GM21619 (cell line): ENCODE measurements at regions not wholly inside any gene's neighbourhood (a gene's known extent, or its start where the extent isn't known, plus 50 kb on each side); places are given as distances from the start of the nearest gene placed in this dataset.
"Not testable (repeated sequence)": the region's sequence is repeated elsewhere in the genome, so short reads cannot be mapped to it uniquely, and the experiment has no call there.

Experiments
- ATAC-seq: cut with Tn5 transposase; IDR thresholded peaks from one replicate; pipeline ENCODE4 v1.9.1; 2021; ENCODE audit not compliant: unreplicated experiment

DNA sequence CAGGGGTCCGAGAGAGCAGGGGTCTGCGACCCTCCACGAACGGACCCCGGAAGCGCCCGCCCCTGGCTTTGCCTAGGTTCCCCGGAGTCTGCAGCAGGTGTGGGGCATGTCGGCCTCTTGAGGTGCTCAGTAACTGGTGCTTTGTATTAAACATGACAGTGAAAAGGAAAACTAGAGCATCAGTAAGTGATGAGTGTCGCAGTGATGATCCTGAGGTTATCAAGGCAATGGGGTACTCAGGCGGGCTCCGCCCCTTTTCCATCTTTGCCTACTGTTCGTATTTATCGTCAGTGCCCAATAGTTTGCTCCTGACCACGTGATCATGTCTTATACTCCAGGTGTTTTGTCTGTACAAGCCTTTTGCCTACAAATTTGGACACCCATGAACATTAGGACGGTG is 262.4 kb downstream of the ZNF37A start:
- peak; percentile 35 for ATAC-seq

DNA sequence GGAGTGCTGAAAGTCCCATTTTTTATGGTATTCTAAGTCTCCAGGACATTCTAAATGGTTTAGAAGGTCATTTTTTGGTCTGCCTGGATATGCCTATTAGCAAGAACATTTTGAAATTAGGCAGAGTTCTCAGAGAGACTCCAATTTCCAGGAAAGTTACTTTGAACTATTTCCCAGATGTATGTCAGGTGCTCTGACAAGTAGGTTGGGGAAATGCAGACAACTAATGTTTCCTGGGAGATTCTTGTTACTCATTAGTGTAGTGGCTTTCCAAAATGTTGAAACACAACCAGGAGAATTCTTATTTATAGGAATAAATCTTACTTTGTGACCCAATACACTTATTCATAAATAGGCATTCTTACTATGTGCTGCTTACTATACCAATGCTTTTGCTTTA is 268.4 kb downstream of the ZNF37A start:
- not testable (repeated sequence) for ATAC-seq

DNA sequence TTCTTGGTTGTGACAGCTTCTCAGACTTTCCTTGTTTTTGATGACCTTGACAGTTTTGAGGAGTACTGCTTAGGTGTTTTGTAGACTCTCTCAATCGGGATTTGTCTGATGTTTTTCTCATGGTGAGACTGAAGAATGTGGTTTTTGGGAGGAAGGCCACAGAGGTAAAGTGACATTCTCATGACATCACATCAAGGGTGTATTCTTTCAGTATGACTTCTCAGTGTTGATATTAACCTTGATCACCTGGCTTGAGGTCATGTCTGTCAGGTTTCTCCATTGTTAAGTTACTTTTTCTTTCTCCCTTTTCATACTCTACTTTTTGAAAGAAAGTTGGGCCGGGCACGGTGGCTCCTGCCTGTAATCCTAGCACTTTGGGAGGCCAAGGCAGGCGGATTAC is 269.9 kb downstream of the ZNF37A start:
- not testable (repeated sequence) for ATAC-seq

GRCh38 chr10:38365917-38366316 is 271.8 kb downstream of the ZNF37A start:
- peak; percentile 47 for ATAC-seq

DNA sequence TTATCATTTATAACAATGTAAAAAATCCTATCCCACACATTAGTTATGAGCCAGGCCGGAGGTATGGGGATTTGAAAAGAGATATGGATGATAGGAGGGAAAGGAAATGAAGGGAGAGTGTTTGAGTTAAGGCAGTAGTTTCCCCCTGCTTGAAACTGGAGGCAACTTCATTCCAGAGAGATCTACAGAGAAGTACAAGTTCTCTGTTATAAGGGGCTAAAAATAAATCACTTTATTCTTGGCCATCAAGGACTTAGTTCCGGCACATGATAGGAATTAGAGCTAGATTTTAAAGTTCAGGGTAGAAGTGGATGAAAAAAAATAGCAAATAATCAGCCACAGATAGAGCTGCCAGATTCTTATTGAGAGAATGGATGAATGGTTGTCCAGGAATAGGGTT is 289.7 kb downstream of the ZNF37A start:
- ATAC-seq, result not testable (repeated sequence)

- ATAC-seq, result not testable (repeated sequence)
These were observed 292.7 kb downstream of the ZNF37A start for GRCh38 chr10:38386869-38387268.

DNA sequence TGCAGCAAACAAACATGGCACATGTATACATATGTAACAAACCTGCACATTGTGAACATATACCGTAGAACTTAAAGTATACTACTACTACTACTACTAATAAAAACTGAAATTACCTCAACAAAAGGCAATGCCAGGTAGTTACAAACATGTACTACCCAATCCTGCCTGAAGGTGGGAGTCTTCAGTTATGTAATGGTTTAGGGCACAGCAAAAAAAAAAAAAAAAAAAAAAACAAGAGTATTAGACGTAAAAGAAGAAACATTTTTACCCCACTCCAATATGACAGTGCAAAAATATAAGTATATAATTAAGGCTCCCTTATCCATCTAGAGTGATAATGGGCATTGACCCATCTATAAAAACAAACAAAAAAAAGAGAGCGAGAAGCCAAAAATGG is 296.6 kb downstream of the ZNF37A start:
- not testable (repeated sequence) for ATAC-seq

DNA sequence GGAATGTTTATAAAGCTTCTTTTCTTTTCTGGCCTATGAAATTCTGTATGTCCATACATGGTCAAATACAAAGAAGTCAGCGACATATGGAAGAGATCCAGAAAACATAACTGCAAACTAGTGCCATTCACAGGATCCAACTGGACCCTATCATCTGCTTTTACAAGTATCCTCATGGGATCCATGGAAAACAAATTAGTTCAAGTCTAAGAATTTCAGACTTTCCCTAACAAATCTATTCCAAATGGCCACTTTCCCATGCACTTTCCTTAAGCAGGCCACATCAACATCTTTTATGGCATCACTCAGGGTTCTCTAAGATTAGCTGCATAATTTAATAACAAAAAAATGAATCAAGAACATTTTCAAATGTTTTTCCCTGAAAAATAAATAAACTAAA is 301.3 kb downstream of the ZNF37A start:
- not testable (repeated sequence) for ATAC-seq

DNA sequence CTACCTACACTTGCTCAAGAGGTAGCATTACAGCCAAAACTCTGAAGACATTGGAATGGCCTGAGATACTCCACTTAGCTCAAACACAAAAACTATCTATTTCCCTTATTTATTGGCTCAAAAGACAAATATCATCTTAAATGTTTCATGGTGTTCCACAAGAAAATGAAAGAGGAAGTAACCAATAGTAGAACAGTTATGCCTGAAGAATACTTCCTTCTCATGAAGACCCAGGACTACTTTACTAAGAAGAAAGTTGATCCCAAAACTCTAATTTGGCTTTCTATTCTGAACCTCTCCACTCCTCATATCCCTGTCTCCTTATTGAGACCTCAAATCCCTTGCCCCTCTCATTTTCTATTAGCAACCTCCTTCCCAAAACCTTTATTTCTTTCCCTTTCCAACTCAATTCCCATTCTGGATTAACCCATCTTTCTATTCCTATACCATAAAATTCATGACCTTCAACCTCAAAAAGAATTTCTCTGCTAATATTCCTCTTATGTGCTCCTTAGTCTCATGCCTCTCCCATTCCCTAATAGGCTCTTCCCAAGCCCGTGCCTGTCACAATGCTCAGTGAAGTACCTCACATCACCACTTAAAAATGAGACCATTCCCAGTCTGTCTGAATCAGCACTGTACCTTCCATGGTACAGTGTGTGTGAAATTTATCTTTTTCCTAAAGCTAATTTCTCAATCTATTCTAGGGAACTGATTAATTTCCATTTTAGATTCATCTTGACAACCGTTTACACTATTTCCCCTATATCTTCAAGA is 302.2 kb downstream of the ZNF37A start:
- ATAC-seq, result not testable (repeated sequence)

DNA sequence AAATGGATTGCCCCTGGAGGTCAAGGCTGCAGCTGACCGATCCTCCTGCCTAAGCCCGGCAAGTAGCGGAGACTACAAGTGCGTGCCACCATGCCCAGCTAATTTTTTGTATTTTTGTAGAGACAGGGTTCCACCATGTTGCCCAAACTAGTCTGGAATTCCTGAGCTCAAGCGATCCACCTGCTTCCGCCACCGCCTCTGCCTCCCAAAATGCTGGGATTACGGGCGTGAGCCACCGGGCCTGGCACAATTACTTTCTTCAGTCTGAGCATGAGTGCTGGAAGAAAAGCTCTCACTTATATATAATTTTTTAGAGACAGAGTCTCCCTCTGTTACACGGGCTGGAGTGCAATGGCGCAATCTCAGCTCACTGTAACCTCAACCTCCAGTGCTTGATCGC is 307.4 kb downstream of the ZNF37A start:
- ATAC-seq, result not testable (repeated sequence)

- ATAC-seq, result peak; percentile 97
These were observed 308.6 kb downstream of the ZNF37A start for GRCh38 chr10:38402442-38403346.

DNA sequence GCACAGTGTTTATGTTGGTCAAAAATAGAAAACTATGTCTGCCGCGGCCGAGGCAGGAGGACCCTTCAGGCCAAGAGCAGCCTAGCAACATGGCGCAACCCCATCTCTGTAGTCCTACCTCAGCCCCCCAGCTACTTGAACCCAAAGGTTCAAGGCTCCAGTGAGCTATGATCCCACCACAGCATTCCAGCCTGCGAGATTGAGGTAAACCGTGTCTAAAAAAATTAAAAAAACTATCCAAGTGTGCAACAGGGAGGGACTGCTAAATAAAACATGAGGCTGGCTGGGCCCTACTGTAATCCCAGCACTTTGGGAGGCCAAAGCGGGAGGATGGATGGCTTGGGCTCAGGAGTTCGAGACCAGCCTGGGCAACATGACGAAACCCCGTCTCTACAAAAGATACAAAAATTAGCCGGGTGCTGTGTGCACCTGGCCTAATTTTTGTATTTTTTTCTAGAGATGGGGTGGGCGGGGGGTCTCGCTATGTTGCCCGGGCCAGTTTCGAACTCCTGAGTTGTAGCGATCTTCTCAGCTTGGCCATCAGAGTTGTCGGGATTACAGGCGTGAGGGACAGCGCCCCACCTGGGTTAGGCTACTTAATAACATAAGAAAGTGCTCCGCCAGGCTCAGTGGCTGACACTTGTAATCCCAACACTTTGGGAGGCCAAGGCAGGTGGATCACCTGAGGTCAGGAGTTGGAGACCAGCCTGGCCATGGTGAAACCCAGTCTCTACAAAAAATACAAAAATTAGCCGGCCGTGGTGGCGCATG is 309.4 kb downstream of the ZNF37A start:
- ATAC-seq, result not testable (repeated sequence)

- ATAC-seq, result not testable (repeated sequence)
These were observed 329.5 kb downstream of the ZNF37A start for GRCh38 chr10:38423634-38424033.

DNA sequence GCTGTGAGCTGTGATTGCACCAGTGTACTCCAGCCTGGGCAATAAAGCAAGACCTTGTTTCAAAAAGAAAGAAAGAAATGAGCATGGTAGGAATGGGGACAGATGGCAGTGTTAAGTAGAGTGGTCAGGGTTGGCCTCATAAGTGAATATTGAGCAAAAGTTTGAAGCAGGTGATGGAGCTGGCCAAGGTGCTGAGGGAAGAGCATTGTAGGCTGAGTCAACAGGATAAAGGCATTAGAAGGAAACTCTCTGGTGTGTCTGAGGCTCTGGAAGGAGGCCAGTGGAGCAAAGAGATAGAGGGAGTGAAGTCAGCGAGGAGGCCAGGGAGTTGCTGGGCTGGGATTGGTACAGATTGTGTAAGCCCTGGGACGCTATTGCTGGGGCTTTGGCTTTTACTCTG is 336.1 kb downstream of the ZNF37A start:
- not testable (repeated sequence) for ATAC-seq

- not testable (repeated sequence) for ATAC-seq
These were observed 343.2 kb downstream of the ZNF37A start for GRCh38 chr10:38437359-38437758.

DNA sequence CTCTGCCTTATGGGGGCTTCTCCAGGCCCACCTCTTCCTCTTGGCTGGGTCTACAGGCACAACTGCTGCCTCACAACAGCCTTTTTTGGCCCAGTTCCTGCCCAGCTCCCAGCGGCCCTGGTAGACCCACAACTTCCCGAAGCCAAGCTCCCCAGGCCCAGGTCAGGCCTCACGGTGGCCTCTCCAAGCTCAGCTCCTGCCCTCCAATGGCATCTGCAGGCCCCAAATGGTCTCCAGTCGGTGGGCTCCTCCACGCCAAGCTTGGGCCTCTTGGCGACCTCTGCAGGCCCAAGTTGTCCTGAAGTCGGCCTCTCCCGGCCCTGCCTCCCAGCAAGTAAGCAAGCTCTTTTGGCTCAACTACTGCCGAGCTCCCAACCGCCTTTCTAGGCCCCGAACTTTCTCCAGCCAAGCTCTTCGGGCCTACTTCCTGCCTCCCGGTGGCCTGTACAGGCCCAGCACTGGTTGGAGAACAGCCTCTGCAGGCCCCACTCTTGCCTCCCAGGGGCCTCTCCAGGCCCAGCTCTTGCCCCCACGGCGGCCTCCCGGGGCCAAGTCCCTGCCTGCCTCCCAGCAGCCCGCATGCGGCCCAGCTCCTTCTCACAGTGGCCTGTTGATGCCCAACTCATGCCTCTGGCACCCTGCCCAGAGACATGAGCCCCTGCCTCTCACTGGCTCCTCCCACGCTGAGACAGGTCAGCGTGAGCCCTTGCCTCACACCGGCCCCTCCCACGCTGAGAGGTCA is 354.6 kb downstream of the ZNF37A start:
- ATAC-seq, result not testable (repeated sequence)

GRCh38 chr10:38449618-38450017 is 355.5 kb downstream of the ZNF37A start:
- ATAC-seq, result not testable (repeated sequence)

DNA sequence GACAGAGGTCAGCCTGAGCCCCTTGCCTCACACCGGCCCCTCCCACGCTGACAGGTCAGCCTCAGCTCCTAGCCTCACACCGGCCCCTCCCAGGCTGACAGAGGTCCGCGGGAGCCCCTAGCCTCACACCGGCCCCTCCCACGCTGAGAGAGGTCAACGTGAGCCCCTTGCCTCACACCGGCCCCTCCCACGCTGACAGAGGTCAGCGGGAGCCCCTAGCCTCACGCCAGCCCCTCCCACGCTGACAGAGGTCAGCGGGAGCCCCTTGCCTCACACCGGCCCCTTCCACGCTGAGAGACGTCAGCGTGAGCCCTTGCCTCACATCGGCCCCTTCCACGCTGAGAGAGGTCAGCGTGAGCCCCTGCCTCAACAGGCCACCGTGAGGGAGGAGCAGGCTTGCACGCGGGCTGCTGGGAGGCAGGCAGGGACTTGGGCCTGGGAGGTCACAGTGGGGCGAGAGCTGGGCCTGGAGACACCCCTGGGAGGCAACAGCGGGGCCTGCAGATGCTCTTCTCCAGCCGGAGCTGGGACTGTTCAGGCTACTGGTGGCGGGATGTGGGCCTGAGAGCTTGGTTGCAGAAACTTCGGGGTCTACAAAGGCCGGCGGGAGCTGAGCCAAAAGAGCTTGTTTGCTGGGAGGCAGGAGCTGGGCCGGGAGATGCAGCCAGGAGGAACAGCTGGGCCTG is 356.4 kb downstream of the ZNF37A start:
- not testable (repeated sequence) for ATAC-seq

DNA sequence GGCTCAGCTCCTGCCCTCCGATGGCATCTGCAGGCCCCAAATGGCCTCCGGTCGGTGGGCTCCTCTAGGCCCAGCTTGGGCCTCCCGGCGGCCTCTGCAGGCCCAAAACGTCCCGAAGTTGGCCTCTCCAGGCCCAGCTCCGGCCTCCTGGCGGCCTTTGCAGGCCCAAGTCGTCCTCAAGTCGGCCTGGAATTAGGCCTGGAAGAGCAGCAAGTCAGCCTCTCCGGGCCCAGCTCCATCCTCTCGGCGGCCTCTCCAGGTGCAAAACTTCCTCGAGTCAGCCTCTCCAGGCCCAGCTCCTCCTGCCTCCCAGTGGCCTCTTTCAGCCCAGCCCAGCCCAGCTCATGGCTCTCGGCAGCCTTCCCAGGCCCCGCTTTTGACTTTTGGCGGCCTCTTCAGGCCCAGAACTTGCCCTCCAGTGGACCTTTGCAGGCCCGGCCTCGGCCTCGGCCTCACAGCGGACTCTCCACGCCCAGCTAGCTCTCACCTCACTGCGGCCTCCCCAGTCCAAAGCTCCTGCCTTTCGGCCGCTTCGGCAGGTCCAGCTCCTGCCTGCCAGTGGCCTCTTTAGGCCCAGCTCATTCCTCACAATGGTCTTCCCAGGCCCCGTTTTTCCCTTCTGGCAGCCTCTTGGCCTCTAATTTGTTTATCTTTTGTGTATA is 357.3 kb downstream of the ZNF37A start:
- not testable (repeated sequence) for ATAC-seq
